Endothelial cell (in vitro differentiated cells): ENCODE measurements at regions not wholly inside any gene's neighbourhood (a gene's known extent, or its start where the extent isn't known, plus 50 kb on each side); places are given as distances from the start of the nearest gene placed in this dataset.

ENCODE experiments used
- DNase-seq: peaks from one replicate; pipeline ENCODE4 v3.0.0; 2021; ENCODE audit warnings: low spot score
- H3K27ac Mint-ChIP-seq: one replicate; pipeline ENCODE4 v1.8.0; 2021; ENCODE audit warnings: mixed read lengths, inconsistent platforms; ENCODE audit not compliant: unreplicated experiment
- H3K27me3 Mint-ChIP-seq: one replicate; pipeline ENCODE4 v1.8.0; 2021; ENCODE audit warnings: mild to moderate bottlenecking, moderate library complexity, mixed read lengths, inconsistent platforms; ENCODE audit not compliant: unreplicated experiment
- H3K36me3 Mint-ChIP-seq: one replicate; pipeline ENCODE4 v1.8.0; 2021; ENCODE audit warnings: mild to moderate bottlenecking, low read depth, mixed read lengths, inconsistent platforms; ENCODE audit not compliant: unreplicated experiment
- H3K4me1 Mint-ChIP-seq: one replicate; pipeline ENCODE4 v1.8.0; 2021; ENCODE audit warnings: mild to moderate bottlenecking, mixed read lengths, inconsistent platforms; ENCODE audit not compliant: unreplicated experiment
- H3K4me3 Mint-ChIP-seq: one replicate; pipeline ENCODE4 v1.8.0; 2021; ENCODE audit warnings: mild to moderate bottlenecking, mixed read lengths, inconsistent platforms; ENCODE audit not compliant: unreplicated experiment
- H3K9me3 Mint-ChIP-seq: one replicate; pipeline ENCODE4 v1.8.0; 2021; ENCODE audit warnings: mixed read lengths, inconsistent platforms; ENCODE audit not compliant: unreplicated experiment
- CTCF ChIP-seq: fragments of 200-600 bp; sonication (generic); IDR thresholded peaks from one replicate; pipeline ENCODE4 v1.5.0; 2021; ENCODE audit warnings: antibody characterized with exemption; ENCODE audit not compliant: unreplicated experiment

- H3K36me3 Mint-ChIP-seq: no peaks in the 10 kb centered on the region
- no peaks in the 10 kb centered on the region for H3K27me3 Mint-ChIP-seq
- DNase-seq: no peak
- no peaks in the 10 kb centered on the region for H3K4me1 Mint-ChIP-seq
- no peak overlapping the region for H3K4me3 Mint-ChIP-seq
- no peak overlapping the region for H3K27ac Mint-ChIP-seq
- no peaks in the 10 kb centered on the region for H3K9me3 Mint-ChIP-seq
- TF ChIP-seq CTCF: no peak
Measured at GRCh38 chr4:137070614-137071013, 461.7 kb downstream of the PCDH18 start.

GRCh38 chr4:137069473-137069872 is 462.8 kb downstream of the PCDH18 start:
- no peak for DNase-seq
- Mint-ChIP-seq H3K36me3 (no peaks in the 10 kb centered on the region), H3K27me3 (no peaks in the 10 kb centered on the region), H3K4me1 (no peaks in the 10 kb centered on the region), H3K4me3 (no peak overlapping the region), H3K9me3 (no peaks in the 10 kb centered on the region), H3K27ac (no peak overlapping the region)
- no peak for TF ChIP-seq CTCF

GRCh38 chr4:137067735-137068134 is 464.6 kb downstream of the PCDH18 start:
- H3K27me3 Mint-ChIP-seq: no peaks in the 10 kb centered on the region
- H3K9me3 Mint-ChIP-seq: no peaks in the 10 kb centered on the region
- H3K4me1 Mint-ChIP-seq: no peaks in the 10 kb centered on the region
- no peak overlapping the region for H3K4me3 Mint-ChIP-seq
- no peak for TF ChIP-seq CTCF
- DNase-seq: no peak
- no peak overlapping the region for H3K27ac Mint-ChIP-seq
- H3K36me3 Mint-ChIP-seq: no peaks in the 10 kb centered on the region

GRCh38 chr4:137065311-137065710 is 467.0 kb downstream of the PCDH18 start:
- no peaks in the 10 kb centered on the region for H3K4me1 Mint-ChIP-seq
- no peak overlapping the region for H3K4me3 Mint-ChIP-seq
- no peak for DNase-seq
- TF ChIP-seq CTCF: no peak
- no peaks in the 10 kb centered on the region for H3K9me3 Mint-ChIP-seq
- no peaks in the 10 kb centered on the region for H3K27me3 Mint-ChIP-seq
- H3K36me3 Mint-ChIP-seq: no peaks in the 10 kb centered on the region
- H3K27ac Mint-ChIP-seq: no peak overlapping the region

GRCh38 chr4:137063961-137064360 is 468.3 kb downstream of the PCDH18 start:
- Mint-ChIP-seq H3K36me3 (no peaks in the 10 kb centered on the region), H3K27ac (no peak overlapping the region), H3K9me3 (no peaks in the 10 kb centered on the region), H3K4me3 (no peak overlapping the region), H3K4me1 (no peaks in the 10 kb centered on the region), H3K27me3 (no peaks in the 10 kb centered on the region)
- DNase-seq: no peak
- TF ChIP-seq CTCF: no peak
